ENCODE measurements at regions not wholly inside any gene's neighbourhood (a gene's known extent, or its start where the extent isn't known, plus 50 kb on each side); places are given as distances from the start of the nearest gene placed in this dataset.

DNA sequence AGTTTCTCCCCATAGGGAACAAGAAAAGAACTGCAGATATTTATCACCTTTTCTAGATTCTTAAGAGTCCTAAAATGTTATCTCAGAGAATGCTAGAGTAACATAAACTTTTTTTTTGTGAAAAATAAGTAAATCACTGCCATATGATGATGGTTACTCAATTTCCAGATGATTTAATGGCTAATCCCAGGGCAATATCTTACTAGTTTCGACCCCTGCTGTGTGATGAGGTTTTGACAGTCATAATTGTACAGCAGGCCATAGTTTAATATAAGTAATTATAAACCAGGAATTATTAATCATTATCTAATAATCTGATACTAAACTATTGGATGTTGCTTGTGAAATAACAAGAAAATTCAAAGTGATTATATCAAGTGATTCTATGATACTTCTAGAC is 210.6 kb downstream of the HLX start:
- in situ Hi-C loops (cut with MboI) = no loop called here
- H3K4me1 ChIP-seq (ENCODE audit: control insufficient read depth, insufficient read depth, low read length) = no peaks in the 10 kb centered on the region
- POLR2A ChIA-PET = no interaction called here
- no peak overlapping the region for H2AFZ ChIP-seq (ENCODE audit: control insufficient read depth, low read depth, low read length)
- ATAC-seq (no peak), DNase-seq (ENCODE audit: low read depth, low spot score) (no peak), FAIRE-seq (no peak)
- H3K27ac ChIP-seq (ENCODE audit: control insufficient read depth, insufficient read depth) = no peak overlapping the region
- no peak overlapping the region for H3K4me3 ChIP-seq
- no TSS peak for BruUV-seq (replicated peaks)
- TF ChIP-seq CREB1 (IDR thresholded peaks at IDR 0.05; ENCODE audit: low read depth) (no peak), SPI1 (IDR thresholded peaks at IDR 0.05; ENCODE audit: borderline replicate concordance, insufficient read depth, low read depth, low read length) (no peak), NR2C1 (IDR thresholded peaks at IDR 0.05) (no peak), ZNF384 (IDR thresholded peaks at IDR 0.05; ENCODE audit: borderline replicate concordance, low read depth, low read length) (no peak), MTA3 (IDR thresholded peaks at IDR 0.05; ENCODE audit: borderline replicate concordance, low read length) (no peak), ZBED1 (IDR thresholded peaks at IDR 0.05; ENCODE audit: borderline replicate concordance) (no peak), ZNF274 (IDR thresholded peaks at IDR 0.05; ENCODE audit: insufficient read depth, insufficient read length) (no peak), CBX5 (IDR thresholded peaks at IDR 0.05; ENCODE audit: low read depth) (no peak), RFX5 (IDR thresholded peaks at IDR 0.05; ENCODE audit: low read depth, low read length) (no peak), CBX3 (IDR thresholded peaks at IDR 0.05; ENCODE audit: borderline replicate concordance, low read depth) (no peak), SMAD5 (IDR thresholded peaks at IDR 0.05; ENCODE audit: low read depth) (no peak), MTA2 (IDR thresholded peaks at IDR 0.05; ENCODE audit: low read depth) (no peak), NR2F1 (conservative IDR thresholded peaks at IDR 0.05) (no peak), POLR2AphosphoS5 (IDR thresholded peaks at IDR 0.05; ENCODE audit: low read length) (no peak)
- TF ChIP-seq, protein P1, sequence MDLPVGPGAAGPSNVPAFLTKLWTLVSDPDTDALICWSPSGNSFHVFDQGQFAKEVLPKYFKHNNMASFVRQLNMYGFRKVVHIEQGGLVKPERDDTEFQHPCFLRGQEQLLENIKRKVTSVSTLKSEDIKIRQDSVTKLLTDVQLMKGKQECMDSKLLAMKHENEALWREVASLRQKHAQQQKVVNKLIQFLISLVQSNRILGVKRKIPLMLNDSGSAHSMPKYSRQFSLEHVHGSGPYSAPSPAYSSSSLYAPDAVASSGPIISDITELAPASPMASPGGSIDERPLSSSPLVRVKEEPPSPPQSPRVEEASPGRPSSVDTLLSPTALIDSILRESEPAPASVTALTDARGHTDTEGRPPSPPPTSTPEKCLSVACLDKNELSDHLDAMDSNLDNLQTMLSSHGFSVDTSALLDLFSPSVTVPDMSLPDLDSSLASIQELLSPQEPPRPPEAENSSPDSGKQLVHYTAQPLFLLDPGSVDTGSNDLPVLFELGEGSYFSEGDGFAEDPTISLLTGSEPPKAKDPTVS (IDR thresholded peaks at IDR 0.05; ENCODE audit: low read depth, low read length) = no peak
- TF ChIP-seq, protein P2, sequence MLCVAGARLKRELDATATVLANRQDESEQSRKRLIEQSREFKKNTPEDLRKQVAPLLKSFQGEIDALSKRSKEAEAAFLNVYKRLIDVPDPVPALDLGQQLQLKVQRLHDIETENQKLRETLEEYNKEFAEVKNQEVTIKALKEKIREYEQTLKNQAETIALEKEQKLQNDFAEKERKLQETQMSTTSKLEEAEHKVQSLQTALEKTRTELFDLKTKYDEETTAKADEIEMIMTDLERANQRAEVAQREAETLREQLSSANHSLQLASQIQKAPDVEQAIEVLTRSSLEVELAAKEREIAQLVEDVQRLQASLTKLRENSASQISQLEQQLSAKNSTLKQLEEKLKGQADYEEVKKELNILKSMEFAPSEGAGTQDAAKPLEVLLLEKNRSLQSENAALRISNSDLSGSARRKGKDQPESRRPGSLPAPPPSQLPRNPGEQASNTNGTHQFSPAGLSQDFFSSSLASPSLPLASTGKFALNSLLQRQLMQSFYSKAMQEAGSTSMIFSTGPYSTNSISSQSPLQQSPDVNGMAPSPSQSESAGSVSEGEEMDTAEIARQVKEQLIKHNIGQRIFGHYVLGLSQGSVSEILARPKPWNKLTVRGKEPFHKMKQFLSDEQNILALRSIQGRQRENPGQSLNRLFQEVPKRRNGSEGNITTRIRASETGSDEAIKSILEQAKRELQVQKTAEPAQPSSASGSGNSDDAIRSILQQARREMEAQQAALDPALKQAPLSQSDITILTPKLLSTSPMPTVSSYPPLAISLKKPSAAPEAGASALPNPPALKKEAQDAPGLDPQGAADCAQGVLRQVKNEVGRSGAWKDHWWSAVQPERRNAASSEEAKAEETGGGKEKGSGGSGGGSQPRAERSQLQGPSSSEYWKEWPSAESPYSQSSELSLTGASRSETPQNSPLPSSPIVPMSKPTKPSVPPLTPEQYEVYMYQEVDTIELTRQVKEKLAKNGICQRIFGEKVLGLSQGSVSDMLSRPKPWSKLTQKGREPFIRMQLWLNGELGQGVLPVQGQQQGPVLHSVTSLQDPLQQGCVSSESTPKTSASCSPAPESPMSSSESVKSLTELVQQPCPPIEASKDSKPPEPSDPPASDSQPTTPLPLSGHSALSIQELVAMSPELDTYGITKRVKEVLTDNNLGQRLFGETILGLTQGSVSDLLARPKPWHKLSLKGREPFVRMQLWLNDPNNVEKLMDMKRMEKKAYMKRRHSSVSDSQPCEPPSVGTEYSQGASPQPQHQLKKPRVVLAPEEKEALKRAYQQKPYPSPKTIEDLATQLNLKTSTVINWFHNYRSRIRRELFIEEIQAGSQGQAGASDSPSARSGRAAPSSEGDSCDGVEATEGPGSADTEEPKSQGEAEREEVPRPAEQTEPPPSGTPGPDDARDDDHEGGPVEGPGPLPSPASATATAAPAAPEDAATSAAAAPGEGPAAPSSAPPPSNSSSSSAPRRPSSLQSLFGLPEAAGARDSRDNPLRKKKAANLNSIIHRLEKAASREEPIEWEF (IDR thresholded peaks at IDR 0.05; ENCODE audit: insufficient replicate concordance, low read depth, low read length) = no peak
- TF ChIP-seq, protein P3, sequence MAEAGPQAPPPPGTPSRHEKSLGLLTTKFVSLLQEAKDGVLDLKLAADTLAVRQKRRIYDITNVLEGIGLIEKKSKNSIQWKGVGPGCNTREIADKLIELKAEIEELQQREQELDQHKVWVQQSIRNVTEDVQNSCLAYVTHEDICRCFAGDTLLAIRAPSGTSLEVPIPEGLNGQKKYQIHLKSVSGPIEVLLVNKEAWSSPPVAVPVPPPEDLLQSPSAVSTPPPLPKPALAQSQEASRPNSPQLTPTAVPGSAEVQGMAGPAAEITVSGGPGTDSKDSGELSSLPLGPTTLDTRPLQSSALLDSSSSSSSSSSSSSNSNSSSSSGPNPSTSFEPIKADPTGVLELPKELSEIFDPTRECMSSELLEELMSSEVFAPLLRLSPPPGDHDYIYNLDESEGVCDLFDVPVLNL (IDR thresholded peaks at IDR 0.05; ENCODE audit: low read depth, low read length) = no peak
- H3K4me2 ChIP-seq (ENCODE audit: control insufficient read depth, insufficient read depth) = no peak overlapping the region
- WGBS (ENCODE audit: insufficient coverage, insufficient replicate concordance, low lambda C conversion rate, missing lambda C conversion rate) = 37% methylated on average over 1 of the region's 1 CpG
- H3K27me3 ChIP-seq (replicated peaks in 1 of 2; ENCODE audit: control insufficient read depth in 2 of 2, insufficient read depth in 2 of 2, low read length in 1 of 2) = no peaks in the 10 kb centered on the region; a peak in 1 of 4 replicates
- CTCF ChIA-PET = no interaction called here
- no peaks in the 10 kb centered on the region for H3K9me3 ChIP-seq (replicated peaks; ENCODE audit: control insufficient read depth, insufficient read depth, low read length)
- no peak overlapping the region for H3K9ac ChIP-seq (ENCODE audit: control insufficient read depth, insufficient read depth, low read length)
- no peaks in the 10 kb centered on the region for H3K36me3 ChIP-seq (ENCODE audit: control insufficient read depth in 2 of 2, insufficient read depth in 2 of 2, low read length in 1 of 2)
- SMC1A ChIA-PET (ENCODE audit: uncharacterized antibody, unreplicated experiment) = no interaction called here
- H4K20me1 ChIP-seq (ENCODE audit: control insufficient read depth, insufficient read depth) = no peaks in the 10 kb centered on the region
- intact Hi-C loops (cut with micrococcal nuclease; ENCODE audit: unreplicated experiment) = no loop called here
- no peaks in the 10 kb centered on the region for H3K79me2 ChIP-seq (ENCODE audit: control insufficient read depth, insufficient read depth, low read length)
- RAD21 ChIA-PET (ENCODE audit: unreplicated experiment) = no interaction called here
